ENCODE measurements at regions not wholly inside any gene's neighbourhood (a gene's known extent, or its start where the extent isn't known, plus 50 kb on each side); places are given as distances from the start of the nearest gene placed in this dataset.

GRCh38 chr13:63367522-63368198 lies 1952.0 kb upstream of the PCDH20 start:
- no peak for TF ChIP-seq CTCF (IDR thresholded peaks at IDR 0.05)

DNA sequence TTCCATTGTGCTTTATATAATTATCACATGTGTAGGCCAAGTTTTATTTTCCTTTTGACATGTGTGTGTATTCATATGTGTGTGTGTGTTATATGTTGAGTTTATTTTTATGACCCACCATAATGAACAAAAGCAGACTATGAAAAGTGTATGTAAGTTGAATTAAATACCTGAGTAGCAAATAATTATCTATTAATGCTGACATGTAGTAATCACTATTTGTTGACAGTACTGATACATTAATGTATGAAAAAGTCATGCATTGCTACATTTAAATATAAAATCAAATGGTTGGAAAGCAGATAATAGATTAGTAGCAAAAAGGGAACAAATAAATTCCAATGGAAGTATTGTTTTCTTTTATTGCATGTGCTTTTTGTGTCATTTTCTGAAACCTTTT lies 1948.5 kb upstream of the PCDH20 start:
- no peak for TF ChIP-seq CTCF (IDR thresholded peaks at IDR 0.05)

DNA sequence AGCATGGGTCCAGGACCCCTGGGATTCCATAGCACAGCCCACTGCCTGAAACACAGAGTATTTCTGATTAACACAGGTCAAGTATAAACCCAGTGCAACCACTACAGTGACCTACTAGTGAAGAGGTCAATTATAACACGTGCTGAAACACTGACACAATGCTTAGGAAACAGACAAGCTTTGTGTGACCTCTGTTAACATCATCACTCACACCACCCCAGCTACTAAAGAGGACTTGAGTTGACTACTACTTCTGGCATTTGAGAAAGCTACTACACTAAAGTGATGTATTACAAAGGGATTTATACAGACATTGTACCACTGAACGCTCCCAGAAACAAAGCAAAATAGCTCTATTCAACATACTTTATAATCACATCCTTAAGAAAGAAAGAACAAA lies 1935.9 kb upstream of the PCDH20 start:
- no peak for TF ChIP-seq CTCF (IDR thresholded peaks at IDR 0.05)

DNA sequence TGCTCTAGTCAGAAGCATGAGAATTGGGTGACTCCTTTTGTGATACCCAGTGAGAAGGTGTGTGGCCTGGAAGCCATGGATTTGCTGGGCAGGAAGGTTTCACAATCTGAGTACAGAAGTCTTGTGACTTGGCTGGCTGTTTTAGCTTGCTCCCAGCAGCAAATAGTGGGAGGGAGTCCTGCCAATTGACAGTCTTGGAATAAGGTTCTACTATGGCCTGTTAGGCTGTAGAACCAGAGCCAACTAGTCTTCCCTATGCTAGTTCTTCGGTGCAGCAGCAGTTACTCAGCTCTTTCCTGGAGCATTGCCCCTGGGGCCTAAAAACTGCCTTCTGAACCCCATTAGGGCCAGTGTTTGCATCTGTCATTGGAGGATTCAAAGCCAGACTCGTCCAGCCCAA lies 1935.4 kb upstream of the PCDH20 start:
- no peak for TF ChIP-seq CTCF (IDR thresholded peaks at IDR 0.05)

- no peak for TF ChIP-seq CTCF (IDR thresholded peaks at IDR 0.05)
These were observed 1930.2 kb upstream of the PCDH20 start for GRCh38 chr13:63345835-63346234.

GRCh38 chr13:63344711-63345110 lies 1929.1 kb upstream of the PCDH20 start:
- no peak for TF ChIP-seq CTCF (IDR thresholded peaks at IDR 0.05)

- TF ChIP-seq CTCF (IDR thresholded peaks at IDR 0.05): no peak
These were observed 1922.3 kb upstream of the PCDH20 start for GRCh38 chr13:63337921-63338320.

- TF ChIP-seq CTCF (IDR thresholded peaks at IDR 0.05): no peak
These were observed 1921.4 kb upstream of the PCDH20 start for GRCh38 chr13:63337041-63337440.

Data from LNCAP (cell line).